ENCODE measurements at regions not wholly inside any gene's neighbourhood (a gene's known extent, or its start where the extent isn't known, plus 50 kb on each side); places are given as distances from the start of the nearest gene placed in this dataset.

DNA sequence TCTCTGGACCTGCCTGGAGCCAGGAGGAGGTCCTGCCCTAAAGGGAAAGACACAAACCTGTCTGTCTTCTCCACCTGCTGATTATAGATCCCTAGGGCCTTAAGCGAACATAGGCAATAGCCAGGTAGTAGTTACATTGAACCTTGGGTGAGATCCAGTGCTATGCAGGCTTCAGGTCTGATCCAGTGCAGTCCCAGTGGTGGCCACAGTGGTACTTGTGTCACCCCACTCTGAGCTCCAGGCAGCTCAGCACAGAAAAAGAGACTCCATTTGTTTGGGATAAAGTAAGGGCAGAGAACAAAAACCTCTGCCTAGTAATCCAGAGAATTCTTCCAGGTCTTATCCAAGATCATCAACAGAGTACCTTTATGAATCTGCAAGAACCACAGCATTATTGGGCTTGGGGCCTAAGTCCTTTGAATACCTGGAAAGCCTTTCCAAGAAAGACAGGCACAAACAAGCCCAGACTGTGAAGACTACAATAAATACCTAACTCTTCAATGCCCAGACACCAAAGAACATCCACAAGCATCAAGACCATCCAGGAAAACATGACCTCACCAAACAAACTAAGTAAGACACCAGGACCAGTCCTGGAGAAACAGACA, 60.4 kb upstream of the KTN1 start:
- no peak for TF ChIP-seq CTCF (IDR thresholded peaks at IDR 0.05; ENCODE audit: low read depth, low read length)
- Histone ChIP-seq H3K4me1 (ENCODE audit: low read depth) (no peaks in the 10 kb centered on the region), H3K4me3 (no peak overlapping the region), H3K27me3 (no peaks in the 10 kb centered on the region), H3K36me3 (no peaks in the 10 kb centered on the region), H3K27ac (no peak overlapping the region), H3K9me3 (ENCODE audit: low read depth) (no peaks in the 10 kb centered on the region)
- no peak for DNase-seq (ENCODE audit: low read depth in 1 of 2, low spot score in 1 of 2)

DNA sequence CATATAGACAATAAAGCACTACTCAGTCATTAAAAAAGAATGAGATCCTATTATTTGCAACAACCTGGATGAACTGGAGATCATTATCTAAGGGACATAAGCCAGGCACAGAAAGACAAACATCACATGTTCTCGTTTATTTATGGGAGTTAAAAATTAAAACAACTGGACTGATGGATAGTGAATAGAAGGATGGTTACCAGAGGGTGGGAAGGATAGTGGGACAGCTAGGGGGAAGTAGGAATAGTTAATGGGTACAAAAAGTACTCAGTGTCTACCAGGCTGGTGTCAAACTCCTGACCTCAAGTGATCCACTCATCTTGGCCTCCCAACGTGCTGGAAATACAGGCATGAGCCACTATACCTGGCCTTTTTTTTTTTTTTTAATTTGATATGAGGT, 56.7 kb upstream of the KTN1 start:
- Histone ChIP-seq H3K36me3 (no peaks in the 10 kb centered on the region), H3K27me3 (no peaks in the 10 kb centered on the region), H3K27ac (no peak overlapping the region), H3K4me3 (no peak overlapping the region), H3K4me1 (ENCODE audit: low read depth) (no peaks in the 10 kb centered on the region), H3K9me3 (ENCODE audit: low read depth) (no peaks in the 10 kb centered on the region)
- no peak for DNase-seq (ENCODE audit: low read depth in 1 of 2, low spot score in 1 of 2)
- TF ChIP-seq CTCF (IDR thresholded peaks at IDR 0.05; ENCODE audit: low read depth, low read length) = no peak
